HG02623 (cell line): ENCODE measurements at regions not wholly inside any gene's neighbourhood (a gene's known extent, or its start where the extent isn't known, plus 50 kb on each side); places are given as distances from the start of the nearest gene placed in this dataset.

ENCODE experiments used
- ATAC-seq: cut with Tn5 transposase; IDR thresholded peaks from one replicate; pipeline ENCODE4 v1.9.1; 2021; ENCODE audit warnings: moderate library complexity; ENCODE audit not compliant: unreplicated experiment

GRCh38 chr14:22390824-22391461, 198.1 kb downstream of the DAD1 start:
- ATAC-seq, result no peak

GRCh38 chr14:22390195-22390594, 198.8 kb downstream of the DAD1 start:
- ATAC-seq, result no peak

GRCh38 chr14:22388669-22389595, 200.1 kb downstream of the DAD1 start:
- ATAC-seq, result no peak

- no peak for ATAC-seq
These were observed 201.2 kb downstream of the DAD1 start for GRCh38 chr14:22387776-22388241.

- ATAC-seq, result no peak
These were observed 201.9 kb downstream of the DAD1 start for GRCh38 chr14:22386924-22387775.

- no peak for ATAC-seq
These were observed 204.0 kb downstream of the DAD1 start for GRCh38 chr14:22384974-22385526.

GRCh38 chr14:22384167-22384549, 204.9 kb downstream of the DAD1 start:
- ATAC-seq, result no peak

- ATAC-seq, result peak; percentile 43
These were observed 205.4 kb downstream of the DAD1 start for GRCh38 chr14:22383515-22384166.

- no peak for ATAC-seq
These were observed 206.1 kb downstream of the DAD1 start for GRCh38 chr14:22382955-22383354.

GRCh38 chr14:22382395-22382794, 206.6 kb downstream of the DAD1 start:
- no peak for ATAC-seq

GRCh38 chr14:22381766-22382165, 207.3 kb downstream of the DAD1 start:
- no peak for ATAC-seq

- no peak for ATAC-seq
These were observed 207.6 kb downstream of the DAD1 start for GRCh38 chr14:22381408-22381760.

- ATAC-seq, result no peak
These were observed 208.2 kb downstream of the DAD1 start for GRCh38 chr14:22380571-22381407.

- no peak for ATAC-seq
These were observed 209.3 kb downstream of the DAD1 start for GRCh38 chr14:22379727-22380126.

GRCh38 chr14:22378181-22378580, 210.8 kb downstream of the DAD1 start:
- no peak for ATAC-seq

- no peak for ATAC-seq
These were observed 213.6 kb downstream of the DAD1 start for GRCh38 chr14:22375321-22375930.

- ATAC-seq, result no peak
These were observed 218.8 kb downstream of the DAD1 start for GRCh38 chr14:22370084-22370847.

- ATAC-seq, result no peak
These were observed 230.3 kb downstream of the DAD1 start for GRCh38 chr14:22358726-22359125.
